A549 (cell line): ENCODE measurements at regions not wholly inside any gene's neighbourhood (a gene's known extent, or its start where the extent isn't known, plus 50 kb on each side); places are given as distances from the start of the nearest gene placed in this dataset.

ENCODE experiments used
- ATAC-seq, 2 experiments: fragments of 200-7000 bp in 1 of 2; fragments of >200 bp in 1 of 2; cut with Nextera tagmentation in 1 of 2; cut with Tn5 transposase in 1 of 2; 3 replicates each; pipeline versions ENCODE4 v1.8.0 to v1.9.1; 2018 to 2020; ENCODE audit warnings: mild to moderate bottlenecking in 1 of 2, moderate library complexity in 1 of 2
- CTCF ChIA-PET: fragments of 300-600 bp; sonication (Branson Sonifier 250); formaldehyde crosslinking; extraction: SDS; loops from one replicate; lab custom pipeline; 2021; ENCODE audit warnings: antibody characterized with exemption, inconsistent platforms; lab: Yijun Ruan, JAX
- POLR2A ChIA-PET: fragments of 350-600 bp; formaldehyde crosslinking; extraction: SDS; loops from one replicate; lab custom pipeline; 2021; ENCODE audit warnings: antibody characterized with exemption, inconsistent platforms; lab: Yijun Ruan, JAX
- DNase-seq, 2 experiments: peaks; one replicate each; pipeline versions ENCODE4 v3.0.0 to v3.0.0-alpha.2; 2011 to 2016; ENCODE audit warnings: low read depth in 1 of 2, low spot score in 1 of 2
- FAIRE-seq: peaks from 2 replicates; lab custom pipeline; 2011; peaks lifted over from hg19 to GRCh38; lab: Jason Lieb, UNC
- H3K27ac ChIP-seq, 2 experiments: fragments of >200 bp; sonication (Bioruptor Twin); formaldehyde crosslinking; 3 replicates each; pipeline ENCODE4 v1.5.1; 2016 to 2017
- H3K4me1 ChIP-seq: fragments of >200 bp; sonication (Bioruptor Twin); formaldehyde crosslinking; 3 replicates; pipeline ENCODE4 v1.6.1; 2016
- H3K4me2 ChIP-seq: fragments of >200 bp; sonication (Bioruptor Twin); formaldehyde crosslinking; 3 replicates; pipeline ENCODE4 v1.6.1; 2016
- H3K4me3 ChIP-seq: fragments of >200 bp; sonication (Bioruptor Twin); formaldehyde crosslinking; 3 replicates; pipeline ENCODE4 v1.5.1; 2016
- H3K9me3 ChIP-seq: fragments of >200 bp; sonication (Bioruptor Twin); formaldehyde crosslinking; 3 replicates; pipeline ENCODE4 v1.6.1; 2016
- CBX2 ChIP-seq: fragments of 200-600 bp; sonication (generic); IDR thresholded peaks from 2 replicates; pipeline ENCODE4 v1.6.1; 2016; ENCODE audit warnings: low read depth, mild to moderate bottlenecking, borderline replicate concordance
- CBX8 ChIP-seq: fragments of 200-600 bp; sonication (generic); IDR thresholded peaks from 2 replicates; pipeline ENCODE4 v1.6.1; 2016
- CHD2 ChIP-seq: fragments of 150-350 bp; IDR thresholded peaks from 2 replicates; pipeline ENCODE4 v1.6.1; 2014; ENCODE audit warnings: low read length; ENCODE audit not compliant: partially characterized antibody
- EHF ChIP-seq: fragments of 250-450 bp; sonication (Bioruptor Pico); IDR thresholded peaks from 2 replicates; pipeline ENCODE4 v1.5.0; 2020; ENCODE audit warnings: mild to moderate bottlenecking
- EP300 ChIP-seq, 2 experiments: fragments of >200 bp; sonication (Bioruptor Twin); formaldehyde crosslinking; IDR thresholded peaks; 2 replicates in 1 of 2; 3 replicates in 1 of 2; pipeline ENCODE4 v1.6.1; 2016 to 2017
- FOSB ChIP-seq: fragments of 250-450 bp; sonication (Bioruptor Pico); IDR thresholded peaks from 2 replicates; pipeline ENCODE4 v1.5.0; 2020; ENCODE audit warnings: mild to moderate bottlenecking, moderate library complexity
- MAFK ChIP-seq: fragments of 450-650 bp; IDR thresholded peaks from 2 replicates; pipeline ENCODE4 v1.6.1; 2014; ENCODE audit not compliant: partially characterized antibody
- MAZ ChIP-seq: fragments of 150-350 bp; IDR thresholded peaks from 2 replicates; pipeline ENCODE4 v1.6.1; 2014; ENCODE audit warnings: antibody characterized with exemption, low read depth, low read length, borderline replicate concordance
- NFE2L2 ChIP-seq: fragments of 150-350 bp; conservative IDR thresholded peaks from 2 replicates; pipeline ENCODE4 v1.6.1; 2014; ENCODE audit warnings: low read length
- NR3C1 ChIP-seq: fragments of >200 bp; sonication (Bioruptor Twin); formaldehyde crosslinking; IDR thresholded peaks from 3 replicates; pipeline ENCODE4 v1.6.1; 2017
- POLR2AphosphoS2 ChIP-seq: conservative IDR thresholded peaks from 2 replicates; pipeline ENCODE4 v1.6.1; 2012; ENCODE audit warnings: low read length, improper control_type of control experiment, inconsistent platforms
- RARB ChIP-seq: fragments of 250-450 bp; sonication (Bioruptor Pico); IDR thresholded peaks from 2 replicates; pipeline ENCODE4 v1.8.0; 2021; ENCODE audit warnings: mild to moderate bottlenecking, moderate library complexity
- RCOR1 ChIP-seq: fragments of 150-350 bp; IDR thresholded peaks from 2 replicates; pipeline ENCODE4 v1.6.1; 2014; ENCODE audit warnings: antibody characterized with exemption, low read length, low read depth
- TFCP2L1 ChIP-seq: fragments of 250-450 bp; sonication (Bioruptor Pico); IDR thresholded peaks from 2 replicates; pipeline ENCODE4 v1.5.0; 2021; ENCODE audit warnings: mild to moderate bottlenecking
- TP53 ChIP-seq: fragments of 250-450 bp; sonication (Bioruptor Pico); IDR thresholded peaks from 2 replicates; pipeline ENCODE4 v1.5.0; 2021; ENCODE audit warnings: mild to moderate bottlenecking, moderate library complexity
- ZFP36 ChIP-seq: fragments of 450-650 bp; IDR thresholded peaks from 2 replicates; pipeline ENCODE4 v1.6.1; 2014; ENCODE audit warnings: borderline replicate concordance; ENCODE audit not compliant: partially characterized antibody
- ZNF302 ChIP-seq: fragments of 250-450 bp; sonication (Bioruptor Pico); IDR thresholded peaks from 2 replicates; pipeline ENCODE4 v1.9.0; 2021; ENCODE audit warnings: inconsistent platforms, mild to moderate bottlenecking, moderate library complexity
- WGBS: methylation state at CpG from one replicate; pipeline ENCODE4 v1.1.6; 2017; ENCODE audit errors: missing lambda C conversion rate; 5-methylcytosine and 5-hydroxymethylcytosine counted together
- TF ChIP-seq, protein P1 (sequence below): fragments of >200 bp; sonication (Bioruptor Twin); formaldehyde crosslinking; IDR thresholded peaks from 2 replicates; pipeline ENCODE4 v1.6.1; 2016
- TF ChIP-seq, protein P2 (sequence below): fragments of 200-600 bp; sonication (generic); IDR thresholded peaks from 2 replicates; pipeline ENCODE4 v1.6.1; 2016; ENCODE audit warnings: antibody characterized with exemption, mild to moderate bottlenecking, moderate library complexity
- TF ChIP-seq, protein P3 (sequence below): fragments of 250-450 bp; sonication (Bioruptor Pico); IDR thresholded peaks from 2 replicates; pipeline ENCODE4 v1.5.0; 2021; ENCODE audit warnings: mild to moderate bottlenecking, moderate library complexity, borderline replicate concordance
- TF ChIP-seq, protein P4 (sequence below): fragments of 150-350 bp; IDR thresholded peaks from 2 replicates; pipeline ENCODE4 v1.6.1; 2014; ENCODE audit warnings: low read depth, mild to moderate bottlenecking, low read length
- TF ChIP-seq, protein P5 (sequence below): IDR thresholded peaks from 2 replicates; pipeline ENCODE4 v1.6.1; 2012

DNA sequence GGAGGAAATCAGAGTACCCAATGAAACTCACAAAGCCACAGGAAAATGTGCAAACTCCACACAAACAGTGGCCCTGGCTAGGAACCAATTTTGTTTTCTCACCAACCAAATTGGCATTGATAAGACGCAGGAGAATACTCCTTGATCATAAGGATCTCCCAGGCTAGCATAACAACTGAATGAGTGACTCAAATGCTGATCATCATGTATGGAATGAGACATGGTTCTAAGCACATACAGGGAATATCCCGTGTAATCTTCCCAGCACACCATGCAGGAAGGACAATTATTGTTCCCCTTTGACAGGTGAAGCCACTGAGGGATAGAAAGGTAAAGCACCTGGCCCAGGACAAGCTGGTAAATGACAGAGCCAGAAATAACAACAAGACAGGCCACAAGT, 180.0 kb upstream of the DUSP10 start:
- TF ChIP-seq MAZ, result no peak
- ATAC-seq (no peak), DNase-seq (no peak), FAIRE-seq (no peak)
- H3K4me1 ChIP-seq, result no peaks in the 10 kb centered on the region
- WGBS, result 37% methylated on average over 2 of the region's 2 CpGs
- H3K4me3 ChIP-seq, result no peak overlapping the region
- no peaks in the 10 kb centered on the region for H3K9me3 ChIP-seq
- no peak overlapping the region for H3K4me2 ChIP-seq
- no peak overlapping the region for H3K27ac ChIP-seq
- POLR2A ChIA-PET, result no interaction called here
- CTCF ChIA-PET, result interaction anchor here (0.7 kb wide), 1 partner anchor 87 kb away, joined by 4 read pairs; no protein-coding TSS in a partner anchor

DNA sequence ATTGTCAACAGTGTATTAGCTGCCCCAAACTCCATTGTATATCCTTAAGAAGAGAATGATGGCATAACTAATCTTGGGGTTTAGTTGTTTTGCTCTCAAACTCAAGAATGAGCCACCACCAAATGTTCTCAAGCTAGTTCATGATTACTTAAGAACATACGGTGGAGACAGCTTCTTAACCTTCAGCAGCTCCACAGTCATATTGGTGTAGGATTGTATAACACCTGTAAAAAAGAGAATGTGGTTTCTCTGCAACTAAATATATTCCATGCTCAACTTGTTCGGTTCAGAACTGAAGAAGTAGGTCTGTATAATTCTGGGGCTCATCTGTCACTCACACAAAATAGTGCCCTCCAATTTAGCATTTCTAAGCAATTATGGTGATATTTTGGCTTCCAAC, 177.9 kb upstream of the DUSP10 start:
- Histone ChIP-seq H3K9me3 (no peaks in the 10 kb centered on the region), H3K4me2 (no peak overlapping the region), H3K4me3 (no peak overlapping the region), H3K4me1 (no peaks in the 10 kb centered on the region), H3K27ac (no peak overlapping the region)
- 48% methylated on average over 2 of the region's 2 CpGs for WGBS
- DNase-seq, result no peak
- no peak for ATAC-seq
- TF ChIP-seq, protein P1, sequence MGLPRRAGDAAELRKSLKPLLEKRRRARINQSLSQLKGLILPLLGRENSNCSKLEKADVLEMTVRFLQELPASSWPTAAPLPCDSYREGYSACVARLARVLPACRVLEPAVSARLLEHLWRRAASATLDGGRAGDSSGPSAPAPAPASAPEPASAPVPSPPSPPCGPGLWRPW, result no peak
- TF ChIP-seq, protein P2, sequence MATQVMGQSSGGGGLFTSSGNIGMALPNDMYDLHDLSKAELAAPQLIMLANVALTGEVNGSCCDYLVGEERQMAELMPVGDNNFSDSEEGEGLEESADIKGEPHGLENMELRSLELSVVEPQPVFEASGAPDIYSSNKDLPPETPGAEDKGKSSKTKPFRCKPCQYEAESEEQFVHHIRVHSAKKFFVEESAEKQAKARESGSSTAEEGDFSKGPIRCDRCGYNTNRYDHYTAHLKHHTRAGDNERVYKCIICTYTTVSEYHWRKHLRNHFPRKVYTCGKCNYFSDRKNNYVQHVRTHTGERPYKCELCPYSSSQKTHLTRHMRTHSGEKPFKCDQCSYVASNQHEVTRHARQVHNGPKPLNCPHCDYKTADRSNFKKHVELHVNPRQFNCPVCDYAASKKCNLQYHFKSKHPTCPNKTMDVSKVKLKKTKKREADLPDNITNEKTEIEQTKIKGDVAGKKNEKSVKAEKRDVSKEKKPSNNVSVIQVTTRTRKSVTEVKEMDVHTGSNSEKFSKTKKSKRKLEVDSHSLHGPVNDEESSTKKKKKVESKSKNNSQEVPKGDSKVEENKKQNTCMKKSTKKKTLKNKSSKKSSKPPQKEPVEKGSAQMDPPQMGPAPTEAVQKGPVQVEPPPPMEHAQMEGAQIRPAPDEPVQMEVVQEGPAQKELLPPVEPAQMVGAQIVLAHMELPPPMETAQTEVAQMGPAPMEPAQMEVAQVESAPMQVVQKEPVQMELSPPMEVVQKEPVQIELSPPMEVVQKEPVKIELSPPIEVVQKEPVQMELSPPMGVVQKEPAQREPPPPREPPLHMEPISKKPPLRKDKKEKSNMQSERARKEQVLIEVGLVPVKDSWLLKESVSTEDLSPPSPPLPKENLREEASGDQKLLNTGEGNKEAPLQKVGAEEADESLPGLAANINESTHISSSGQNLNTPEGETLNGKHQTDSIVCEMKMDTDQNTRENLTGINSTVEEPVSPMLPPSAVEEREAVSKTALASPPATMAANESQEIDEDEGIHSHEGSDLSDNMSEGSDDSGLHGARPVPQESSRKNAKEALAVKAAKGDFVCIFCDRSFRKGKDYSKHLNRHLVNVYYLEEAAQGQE, result no peak
- TF ChIP-seq CBX2, result no peak
- no peak for TF ChIP-seq POLR2AphosphoS2
- TF ChIP-seq RARB (CRISPR knock-in tag), result no peak
- TF ChIP-seq, protein P3, sequence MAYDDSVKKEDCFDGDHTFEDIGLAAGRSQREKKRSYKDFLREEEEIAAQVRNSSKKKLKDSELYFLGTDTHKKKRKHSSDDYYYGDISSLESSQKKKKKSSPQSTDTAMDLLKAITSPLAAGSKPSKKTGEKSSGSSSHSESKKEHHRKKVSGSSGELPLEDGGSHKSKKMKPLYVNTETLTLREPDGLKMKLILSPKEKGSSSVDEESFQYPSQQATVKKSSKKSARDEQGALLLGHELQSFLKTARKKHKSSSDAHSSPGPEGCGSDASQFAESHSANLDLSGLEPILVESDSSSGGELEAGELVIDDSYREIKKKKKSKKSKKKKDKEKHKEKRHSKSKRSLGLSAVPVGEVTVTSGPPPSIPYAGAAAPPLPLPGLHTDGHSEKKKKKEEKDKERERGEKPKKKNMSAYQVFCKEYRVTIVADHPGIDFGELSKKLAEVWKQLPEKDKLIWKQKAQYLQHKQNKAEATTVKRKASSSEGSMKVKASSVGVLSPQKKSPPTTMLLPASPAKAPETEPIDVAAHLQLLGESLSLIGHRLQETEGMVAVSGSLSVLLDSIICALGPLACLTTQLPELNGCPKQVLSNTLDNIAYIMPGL (CRISPR knock-in tag), result no peak
- no peak for TF ChIP-seq CHD2
- TF ChIP-seq, protein P4, sequence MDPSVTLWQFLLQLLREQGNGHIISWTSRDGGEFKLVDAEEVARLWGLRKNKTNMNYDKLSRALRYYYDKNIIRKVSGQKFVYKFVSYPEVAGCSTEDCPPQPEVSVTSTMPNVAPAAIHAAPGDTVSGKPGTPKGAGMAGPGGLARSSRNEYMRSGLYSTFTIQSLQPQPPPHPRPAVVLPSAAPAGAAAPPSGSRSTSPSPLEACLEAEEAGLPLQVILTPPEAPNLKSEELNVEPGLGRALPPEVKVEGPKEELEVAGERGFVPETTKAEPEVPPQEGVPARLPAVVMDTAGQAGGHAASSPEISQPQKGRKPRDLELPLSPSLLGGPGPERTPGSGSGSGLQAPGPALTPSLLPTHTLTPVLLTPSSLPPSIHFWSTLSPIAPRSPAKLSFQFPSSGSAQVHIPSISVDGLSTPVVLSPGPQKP, result no peak
- TF ChIP-seq TP53 (CRISPR knock-in tag), result no peak
- TF ChIP-seq RCOR1, result no peak
- no peak for TF ChIP-seq NR3C1
- no peak for TF ChIP-seq FOSB (CRISPR knock-in tag)
- no peak for TF ChIP-seq NFE2L2
- no peak for FAIRE-seq
- CTCF ChIA-PET, result interaction anchor here (0.6 to 1.4 kb wide), 2 partner anchors 13 to 156 kb away, joined by 3 read pairs; no protein-coding TSS in a partner anchor
- POLR2A ChIA-PET, result no interaction called here

DNA sequence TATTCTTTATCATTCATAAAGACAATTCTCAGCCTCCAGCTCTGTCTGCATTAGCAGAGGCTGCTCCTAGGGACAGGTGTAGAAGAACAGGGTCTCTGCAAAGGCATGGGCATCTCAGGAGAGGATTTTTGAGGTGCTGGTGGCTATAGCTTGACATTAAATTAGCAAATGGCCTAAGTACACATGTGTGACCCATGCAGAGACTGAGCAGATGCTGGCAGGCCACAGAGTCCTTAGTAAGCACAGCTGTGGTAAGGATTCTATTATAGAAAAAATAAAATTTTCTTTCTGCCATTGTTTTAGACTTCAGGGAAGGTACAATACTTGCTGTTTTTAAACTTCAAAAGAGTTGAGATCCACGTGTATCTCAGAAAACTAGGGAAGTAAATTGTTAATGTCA, 177.5 kb upstream of the DUSP10 start:
- TF ChIP-seq MAFK (no peak), ZNF302 (CRISPR knock-in tag) (no peak), EP300 (IDR thresholded peaks at IDR 0.05) (no peak), TFCP2L1 (CRISPR knock-in tag) (no peak), CBX8 (no peak), FOSB (CRISPR knock-in tag) (no peak), EHF (CRISPR knock-in tag) (no peak), RCOR1 (no peak), ZFP36 (no peak)
- TF ChIP-seq, protein P5, sequence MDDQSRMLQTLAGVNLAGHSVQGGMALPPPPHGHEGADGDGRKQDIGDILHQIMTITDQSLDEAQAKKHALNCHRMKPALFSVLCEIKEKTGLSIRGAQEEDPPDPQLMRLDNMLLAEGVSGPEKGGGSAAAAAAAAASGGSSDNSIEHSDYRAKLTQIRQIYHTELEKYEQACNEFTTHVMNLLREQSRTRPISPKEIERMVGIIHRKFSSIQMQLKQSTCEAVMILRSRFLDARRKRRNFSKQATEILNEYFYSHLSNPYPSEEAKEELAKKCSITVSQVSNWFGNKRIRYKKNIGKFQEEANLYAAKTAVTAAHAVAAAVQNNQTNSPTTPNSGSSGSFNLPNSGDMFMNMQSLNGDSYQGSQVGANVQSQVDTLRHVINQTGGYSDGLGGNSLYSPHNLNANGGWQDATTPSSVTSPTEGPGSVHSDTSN, result no peak
- TF ChIP-seq, all 56 proteins: peak for 0
- Histone ChIP-seq H3K4me2 (no peak overlapping the region), H3K4me1 (no peaks in the 10 kb centered on the region), H3K4me3 (no peak overlapping the region), H3K27ac (no peak overlapping the region), H3K9me3 (no peaks in the 10 kb centered on the region)
- no peak for FAIRE-seq
- no peak for DNase-seq
- ATAC-seq, result no peak
- WGBS, result 23% methylated on average over 1 of the region's 1 CpG
- POLR2A ChIA-PET, result no interaction called here
- CTCF ChIA-PET, result interaction anchor here (0.6 to 1.4 kb wide), 2 partner anchors 12 to 156 kb away, joined by 3 read pairs; no protein-coding TSS in a partner anchor
